SK-N-SH (cell line): ENCODE measurements at regions not wholly inside any gene's neighbourhood (a gene's known extent, or its start where the extent isn't known, plus 50 kb on each side); places are given as distances from the start of the nearest gene placed in this dataset.
"Not testable (repeated sequence)": the region's sequence is repeated elsewhere in the genome, so short reads cannot be mapped to it uniquely, and the experiment has no call there.

Experiments
- CTCF ChIA-PET: fragments of 300-600, 350-600 bp; formaldehyde crosslinking; extraction: SDS; loops from one replicate; lab custom pipeline; 2021; lab: Yijun Ruan, JAX
- POLR2A ChIA-PET: fragments of 350-600 bp; sonication (Branson Sonifier 250); formaldehyde crosslinking; extraction: SDS; loops from one replicate; lab custom pipeline; 2020; ENCODE audit warnings: antibody characterized with exemption, inconsistent platforms; lab: Yijun Ruan, JAX
- DNase-seq: peaks from one replicate; pipeline ENCODE4 v3.0.0; 2012
- H2AFZ ChIP-seq: fragments of 200-600 bp; sonication (generic); 2 replicates; pipeline ENCODE4 v1.8.1; 2016; ENCODE audit warnings: antibody characterized with exemption, mild to moderate bottlenecking, low read depth
- H3F3A ChIP-seq: fragments of 200-600 bp; sonication (generic); replicated peaks from 2 replicates; pipeline ENCODE3; 2016; ENCODE audit warnings: antibody characterized with exemption, mild to moderate bottlenecking; ENCODE audit not compliant: insufficient read depth
- H3K27ac ChIP-seq, 2 experiments: fragments of 200-500 bp in 1 of 2; fragments of 200-600 bp in 1 of 2; sonication (Bioruptor generic) in 1 of 2; sonication (generic), shearing (Covaris generic) in 1 of 2; 2 replicates each; pipeline versions ENCODE4 v1.5.1 to v1.6.1; 2014 to 2016; ENCODE audit warnings: low read depth in 2 of 2, inconsistent platforms in 1 of 2, low read length in 1 of 2, mild to moderate bottlenecking in 1 of 2, mixed read lengths in 1 of 2
- H3K27me3 ChIP-seq: fragments of 200-600 bp; sonication (generic), shearing (Covaris generic); 2 replicates; pipeline ENCODE4 v1.6.1; 2016; ENCODE audit warnings: mixed run types; ENCODE audit not compliant: insufficient read depth
- H3K36me3 ChIP-seq, 2 experiments: fragments of 200-500 bp in 1 of 2; fragments of 200-600 bp in 1 of 2; sonication (Bioruptor generic) in 1 of 2; sonication (generic) in 1 of 2; replicated peaks in 1 of 2; 2 replicates each; pipeline versions ENCODE3 to v1.5.1; 2014 to 2016; ENCODE audit warnings: low read length in 1 of 2, mild to moderate bottlenecking in 1 of 2; ENCODE audit not compliant: insufficient read depth in 2 of 2, control insufficient read depth in 1 of 2
- H3K4me1 ChIP-seq, 2 experiments: fragments of 200-500 bp in 1 of 2; fragments of 200-600 bp in 1 of 2; sonication (Bioruptor generic) in 1 of 2; sonication (generic), shearing (Covaris generic) in 1 of 2; 2 replicates each; pipeline versions ENCODE4 v1.5.1 to v1.6.1; 2014 to 2016; ENCODE audit warnings: low read depth in 1 of 2, low read length in 1 of 2, mixed run types in 1 of 2; ENCODE audit not compliant: insufficient read depth in 2 of 2, control insufficient read depth in 1 of 2
- H3K4me2 ChIP-seq: fragments of 200-600 bp; sonication (generic), shearing (Covaris generic); 2 replicates; pipeline ENCODE4 v1.6.1; 2017; ENCODE audit warnings: mixed run types
- H3K4me3 ChIP-seq, 2 experiments: fragments of 200-500 bp in 1 of 2; fragments of 200-600 bp in 1 of 2; sonication (Bioruptor generic) in 1 of 2; sonication (generic), shearing (Covaris generic) in 1 of 2; 2 replicates each; pipeline versions ENCODE4 v1.5.1 to v1.8.1; 2014 to 2016; ENCODE audit warnings: low read depth in 2 of 2, inconsistent platforms in 1 of 2, low read length in 1 of 2, mild to moderate bottlenecking in 1 of 2, mixed read lengths in 1 of 2, moderate library complexity in 1 of 2
- H3K79me2 ChIP-seq: fragments of 200-600 bp; sonication (generic); 2 replicates; pipeline ENCODE4 v1.8.1; 2017; ENCODE audit warnings: mild to moderate bottlenecking; ENCODE audit not compliant: insufficient read depth
- H3K9ac ChIP-seq: fragments of 200-600 bp; sonication (generic); 2 replicates; pipeline ENCODE4 v1.6.1; 2017; ENCODE audit warnings: mixed run types
- H3K9me2 ChIP-seq: fragments of 200-600 bp; sonication (generic); 2 replicates; pipeline ENCODE4 v1.6.1; 2017; ENCODE audit warnings: mixed run types
- H3K9me3 ChIP-seq: fragments of 200-600 bp; sonication (generic); 2 replicates; pipeline ENCODE4 v1.6.1; 2017; ENCODE audit warnings: mixed run types, mild to moderate bottlenecking, moderate library complexity
- H4K20me1 ChIP-seq: fragments of 200-600 bp; sonication (generic); 2 replicates; pipeline ENCODE4 v1.6.1; 2017; ENCODE audit warnings: mild to moderate bottlenecking, mixed run types; ENCODE audit not compliant: insufficient read depth
- CHD2 ChIP-seq: fragments of 150-350 bp; IDR thresholded peaks from 2 replicates; pipeline ENCODE4 v1.6.1; 2018; ENCODE audit warnings: low read length; ENCODE audit not compliant: partially characterized antibody
- ELF1 ChIP-seq: IDR thresholded peaks from 2 replicates; pipeline ENCODE4 v1.4.0; 2012
- EP300 ChIP-seq, 2 experiments: IDR thresholded peaks; 2 replicates each; pipeline versions ENCODE4 v1.4.0 to v1.6.1; 2012; ENCODE audit warnings: borderline replicate concordance in 1 of 2, low read depth in 1 of 2, low read length in 1 of 2
- FOSL2 ChIP-seq: IDR thresholded peaks from 2 replicates; pipeline ENCODE4 v1.4.0; 2012; ENCODE audit warnings: low read depth, mild to moderate bottlenecking, moderate library complexity, borderline replicate concordance
- FOXM1 ChIP-seq: IDR thresholded peaks from 2 replicates; pipeline ENCODE4 v1.4.0; 2012; ENCODE audit warnings: low read depth, mild to moderate bottlenecking
- GABPA ChIP-seq: IDR thresholded peaks from 2 replicates; pipeline ENCODE4 v1.4.0; 2012; ENCODE audit warnings: low read depth, mild to moderate bottlenecking
- GATA2 ChIP-seq: sonication (generic); formaldehyde crosslinking; IDR thresholded peaks from 2 replicates; pipeline ENCODE4 v1.5.0; 2020; ENCODE audit warnings: mild to moderate bottlenecking, missing genetic modification reagents
- JUND ChIP-seq: IDR thresholded peaks from 2 replicates; pipeline ENCODE4 v1.4.0; 2012
- NFIC ChIP-seq: IDR thresholded peaks from 2 replicates; pipeline ENCODE4 v1.4.0; 2012; ENCODE audit warnings: borderline replicate concordance
- NRF1 ChIP-seq: IDR thresholded peaks from 2 replicates; pipeline ENCODE4 v1.6.1; 2012; ENCODE audit warnings: low read depth, mild to moderate bottlenecking, low read length
- PBX3 ChIP-seq: IDR thresholded peaks from 2 replicates; pipeline ENCODE4; 2012
- POLR2AphosphoS5 ChIP-seq: IDR thresholded peaks from 2 replicates; pipeline ENCODE4 v1.6.1; 2012; ENCODE audit warnings: low read depth, low read length
- RCOR1 ChIP-seq: fragments of 150-350 bp; IDR thresholded peaks from 2 replicates; pipeline ENCODE4 v1.6.1; 2017; ENCODE audit warnings: antibody characterized with exemption, low read length
- RFX5 ChIP-seq: IDR thresholded peaks from 2 replicates; pipeline ENCODE4 v1.6.1; 2012; ENCODE audit warnings: mild to moderate bottlenecking, improper control_type of control experiment, low read length
- SIN3A ChIP-seq: IDR thresholded peaks from 2 replicates; pipeline ENCODE4 v1.6.1; 2012; ENCODE audit warnings: low read depth, mild to moderate bottlenecking, low read length, moderate library complexity, borderline replicate concordance
- SMC3 ChIP-seq: IDR thresholded peaks from 2 replicates; pipeline ENCODE4 v1.6.1; 2012; ENCODE audit warnings: low read depth, low read length, improper control_type of control experiment
- TAF1 ChIP-seq: IDR thresholded peaks from 2 replicates; pipeline ENCODE4 v1.6.1; 2012; ENCODE audit warnings: low read depth, mild to moderate bottlenecking, low read length, moderate library complexity, borderline replicate concordance
- TCF12 ChIP-seq: IDR thresholded peaks from 2 replicates; pipeline ENCODE4 v1.4.0; 2012
- TEAD4 ChIP-seq: IDR thresholded peaks from 2 replicates; pipeline ENCODE4 v1.4.0; 2012; ENCODE audit warnings: mild to moderate bottlenecking, borderline replicate concordance; ENCODE audit not compliant: insufficient read depth
- WGBS: methylation state at CpG from one replicate; pipeline ENCODE4 v1.1.6; 2017; ENCODE audit warnings: low lambda C conversion rate; 5-methylcytosine and 5-hydroxymethylcytosine counted together
- TF ChIP-seq, protein P1 (sequence below): IDR thresholded peaks from 2 replicates; pipeline ENCODE4 v1.4.0; 2012; ENCODE audit warnings: low read depth

DNA sequence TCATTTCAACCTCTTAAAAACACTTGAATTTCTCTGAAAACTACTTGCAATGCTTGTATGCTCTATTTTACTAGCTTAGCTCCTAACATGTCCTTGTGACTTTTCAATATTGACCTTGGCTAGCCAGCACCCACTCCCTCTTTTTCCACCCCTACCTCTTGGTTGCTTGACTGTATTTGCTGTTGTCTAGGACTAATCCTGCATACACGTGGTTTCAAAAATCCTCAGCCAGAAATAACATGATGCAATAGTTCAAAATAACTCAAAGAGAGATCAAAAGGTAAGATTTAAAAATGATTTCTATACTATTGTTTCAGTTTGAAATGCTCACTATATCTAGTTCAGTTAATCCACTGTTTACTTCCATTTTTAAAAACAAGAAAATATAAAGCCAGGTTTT, 102.3 kb upstream of the TBX18 start:
- no peak overlapping the region for H3K4me3 ChIP-seq
- no peak overlapping the region for H3K27ac ChIP-seq
- no peaks in the 10 kb centered on the region for H4K20me1 ChIP-seq
- no peak for DNase-seq
- 0% methylated on average over 1 of the region's 1 CpG for whole genome bisulfite sequencing
- no peaks in the 10 kb centered on the region for H3K36me3 ChIP-seq
- no peaks in the 10 kb centered on the region for H3K27me3 ChIP-seq
- no peak overlapping the region for H3K9ac ChIP-seq
- ChIA-PET POLR2A (no interaction called here), CTCF (no interaction called here)
- no peak overlapping the region for H3K4me2 ChIP-seq
- H3K79me2 ChIP-seq: no peaks in the 10 kb centered on the region
- H3F3A ChIP-seq: no peaks in the 10 kb centered on the region
- no peaks in the 10 kb centered on the region for H3K9me3 ChIP-seq
- TF ChIP-seq NFIC: no peak
- TF ChIP-seq GABPA: no peak
- no peak for TF ChIP-seq EP300 (IDR thresholded peaks at IDR 0.05; ENCODE audit: borderline replicate concordance in 1 of 2, low read depth in 1 of 2, low read length in 1 of 2)
- TF ChIP-seq FOXM1: no peak
- no peak for TF ChIP-seq POLR2AphosphoS5
- TF ChIP-seq RCOR1: no peak
- TF ChIP-seq TAF1: no peak
- no peak for TF ChIP-seq GATA2 (CRISPR knock-in tag)
- TF ChIP-seq SIN3A: no peak
- no peak for TF ChIP-seq TCF12
- TF ChIP-seq RFX5: no peak
- TF ChIP-seq JUND: no peak
- TF ChIP-seq ELF1: no peak
- TF ChIP-seq, protein P1, sequence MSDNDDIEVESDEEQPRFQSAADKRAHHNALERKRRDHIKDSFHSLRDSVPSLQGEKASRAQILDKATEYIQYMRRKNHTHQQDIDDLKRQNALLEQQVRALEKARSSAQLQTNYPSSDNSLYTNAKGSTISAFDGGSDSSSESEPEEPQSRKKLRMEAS: no peak
- no peak for TF ChIP-seq SMC3
- no peak for TF ChIP-seq PBX3
- no peak for TF ChIP-seq TEAD4
- TF ChIP-seq FOSL2: no peak
- TF ChIP-seq CHD2: no peak
- no peak for TF ChIP-seq NRF1
- H3K9me2 ChIP-seq: no peaks in the 10 kb centered on the region
- no peaks in the 10 kb centered on the region for H3K4me1 ChIP-seq
- no peak overlapping the region for H2AFZ ChIP-seq

- H3K4me2 ChIP-seq, H2AFZ ChIP-seq, H3K36me3 ChIP-seq, CTCF ChIA-PET, H3K9ac ChIP-seq, H3K27ac ChIP-seq, H3K79me2 ChIP-seq, H3K27me3 ChIP-seq, POLR2A ChIA-PET, H3F3A ChIP-seq, H3K9me3 ChIP-seq, DNase-seq, H3K4me3 ChIP-seq, H4K20me1 ChIP-seq, H3K9me2 ChIP-seq, H3K4me1 ChIP-seq: not testable (repeated sequence)
- WGBS: 0% methylated on average over 1 of the region's 1 CpG
These were observed 101.0 kb upstream of the TBX18 start for GRCh38 chr6:84865372-84865771.
